ENCODE measurements at regions not wholly inside any gene's neighbourhood (a gene's known extent, or its start where the extent isn't known, plus 50 kb on each side); places are given as distances from the start of the nearest gene placed in this dataset.

GRCh38 chr15:77557564-77557963 lies 75.1 kb downstream of the LINGO1 start:
- no peak for DNase-seq

GRCh38 chr15:77557144-77557543 lies 75.6 kb downstream of the LINGO1 start:
- no peak for DNase-seq

- DNase-seq, result no peak
Observed at GRCh38 chr15:77556622-77557021, 76.1 kb downstream of the LINGO1 start.

- no peak for DNase-seq
Observed at GRCh38 chr15:77555232-77555631, 77.5 kb downstream of the LINGO1 start.

- no peak for DNase-seq
Observed at GRCh38 chr15:77554306-77555080, 78.2 kb downstream of the LINGO1 start.

- no peak for DNase-seq
Observed at GRCh38 chr15:77553695-77554094, 79.0 kb downstream of the LINGO1 start.

GRCh38 chr15:77553257-77553656 lies 79.5 kb downstream of the LINGO1 start:
- no peak for DNase-seq

GRCh38 chr15:77552066-77552465 lies 80.6 kb downstream of the LINGO1 start:
- no peak for DNase-seq

- no peak for DNase-seq
Observed at GRCh38 chr15:77550301-77551251, 82.1 kb downstream of the LINGO1 start.

- no peak for DNase-seq
Observed at GRCh38 chr15:77549576-77550288, 83.0 kb downstream of the LINGO1 start.

- DNase-seq, result no peak
Observed at GRCh38 chr15:77548589-77549557, 83.8 kb downstream of the LINGO1 start.

GRCh38 chr15:77547801-77548588 lies 84.7 kb downstream of the LINGO1 start:
- no peak for DNase-seq

GRCh38 chr15:77546870-77547269 lies 85.8 kb downstream of the LINGO1 start:
- DNase-seq, result no peak

- no peak for DNase-seq
Observed at GRCh38 chr15:77546050-77546501, 86.6 kb downstream of the LINGO1 start.

GRCh38 chr15:77545058-77545457 lies 87.7 kb downstream of the LINGO1 start:
- DNase-seq, result no peak

- DNase-seq, result no peak
Observed at GRCh38 chr15:77544162-77544561, 88.5 kb downstream of the LINGO1 start.

- peak; percentile 92 for DNase-seq
Observed at GRCh38 chr15:77543159-77543882, 89.4 kb downstream of the LINGO1 start.

- no peak for DNase-seq
Observed at GRCh38 chr15:77542491-77543001, 90.2 kb downstream of the LINGO1 start.

GRCh38 chr15:77541421-77542181 lies 91.1 kb downstream of the LINGO1 start:
- peak; percentile 75 for DNase-seq

Data from hindlimb muscle (tissue), 1 donor.